ENCODE measurements at regions not wholly inside any gene's neighbourhood (a gene's known extent, or its start where the extent isn't known, plus 50 kb on each side); places are given as distances from the start of the nearest gene placed in this dataset.

- Mint-ChIP-seq H3K4me1 (ENCODE audit: unreplicated experiment) (no peaks in the 10 kb centered on the region), H3K4me3 (no peak overlapping the region), H3K9me3 (no peaks in the 10 kb centered on the region), H3K27me3 (no peaks in the 10 kb centered on the region), H3K36me3 (no peaks in the 10 kb centered on the region), H3K27ac (no peak overlapping the region)
- DNase-seq (ENCODE audit: extremely low spot score, unreplicated experiment) = no peak
- TF ChIP-seq CTCF (conservative IDR thresholded peaks at IDR 0.05) = no peak
Observed at GRCh38 chr13:55230570-55230908, 1910.2 kb upstream of the PRR20A start.

- TF ChIP-seq CTCF (conservative IDR thresholded peaks at IDR 0.05) = no peak
- H3K36me3 Mint-ChIP-seq = no peaks in the 10 kb centered on the region
- no peak overlapping the region for H3K27ac Mint-ChIP-seq
- no peaks in the 10 kb centered on the region for H3K27me3 Mint-ChIP-seq
- no peaks in the 10 kb centered on the region for H3K9me3 Mint-ChIP-seq
- no peaks in the 10 kb centered on the region for H3K4me1 Mint-ChIP-seq (ENCODE audit: unreplicated experiment)
- no peak overlapping the region for H3K4me3 Mint-ChIP-seq
- no peak for DNase-seq (ENCODE audit: extremely low spot score, unreplicated experiment)
Observed at GRCh38 chr13:55234311-55234710, 1906.4 kb upstream of the PRR20A start.

- Mint-ChIP-seq H3K4me1 (ENCODE audit: unreplicated experiment) (no peaks in the 10 kb centered on the region), H3K27me3 (no peaks in the 10 kb centered on the region), H3K9me3 (no peaks in the 10 kb centered on the region), H3K27ac (no peak overlapping the region), H3K4me3 (no peak overlapping the region), H3K36me3 (no peaks in the 10 kb centered on the region)
- TF ChIP-seq CTCF (conservative IDR thresholded peaks at IDR 0.05) = peak; percentile 72
- no peak for DNase-seq (ENCODE audit: extremely low spot score, unreplicated experiment)
Observed at GRCh38 chr13:55245005-55245644, 1895.6 kb upstream of the PRR20A start.

- Mint-ChIP-seq H3K36me3 (no peaks in the 10 kb centered on the region), H3K4me3 (no peak overlapping the region), H3K9me3 (no peaks in the 10 kb centered on the region), H3K27me3 (no peaks in the 10 kb centered on the region), H3K4me1 (ENCODE audit: unreplicated experiment) (no peaks in the 10 kb centered on the region), H3K27ac (no peak overlapping the region)
- no peak for DNase-seq (ENCODE audit: extremely low spot score, unreplicated experiment)
- no peak for TF ChIP-seq CTCF (conservative IDR thresholded peaks at IDR 0.05)
Observed at GRCh38 chr13:55255236-55255635, 1885.5 kb upstream of the PRR20A start.

GRCh38 chr13:55263045-55263444 lies 1877.7 kb upstream of the PRR20A start:
- TF ChIP-seq CTCF (conservative IDR thresholded peaks at IDR 0.05) = no peak
- H3K27me3 Mint-ChIP-seq = no peaks in the 10 kb centered on the region
- H3K36me3 Mint-ChIP-seq = no peaks in the 10 kb centered on the region
- H3K4me3 Mint-ChIP-seq = no peak overlapping the region
- DNase-seq (ENCODE audit: extremely low spot score, unreplicated experiment) = no peak
- no peaks in the 10 kb centered on the region for H3K4me1 Mint-ChIP-seq (ENCODE audit: unreplicated experiment)
- no peaks in the 10 kb centered on the region for H3K9me3 Mint-ChIP-seq
- H3K27ac Mint-ChIP-seq = no peak overlapping the region

GRCh38 chr13:55266644-55267043 lies 1874.1 kb upstream of the PRR20A start:
- Mint-ChIP-seq H3K27me3 (no peaks in the 10 kb centered on the region), H3K36me3 (no peaks in the 10 kb centered on the region), H3K9me3 (no peaks in the 10 kb centered on the region), H3K27ac (no peak overlapping the region), H3K4me3 (no peak overlapping the region), H3K4me1 (ENCODE audit: unreplicated experiment) (no peaks in the 10 kb centered on the region)
- DNase-seq (ENCODE audit: extremely low spot score, unreplicated experiment) = no peak
- TF ChIP-seq CTCF (conservative IDR thresholded peaks at IDR 0.05) = no peak

Data from type B pancreatic cell (in vitro differentiated cells).